ENCODE measurements at regions not wholly inside any gene's neighbourhood (a gene's known extent, or its start where the extent isn't known, plus 50 kb on each side); places are given as distances from the start of the nearest gene placed in this dataset.

DNA sequence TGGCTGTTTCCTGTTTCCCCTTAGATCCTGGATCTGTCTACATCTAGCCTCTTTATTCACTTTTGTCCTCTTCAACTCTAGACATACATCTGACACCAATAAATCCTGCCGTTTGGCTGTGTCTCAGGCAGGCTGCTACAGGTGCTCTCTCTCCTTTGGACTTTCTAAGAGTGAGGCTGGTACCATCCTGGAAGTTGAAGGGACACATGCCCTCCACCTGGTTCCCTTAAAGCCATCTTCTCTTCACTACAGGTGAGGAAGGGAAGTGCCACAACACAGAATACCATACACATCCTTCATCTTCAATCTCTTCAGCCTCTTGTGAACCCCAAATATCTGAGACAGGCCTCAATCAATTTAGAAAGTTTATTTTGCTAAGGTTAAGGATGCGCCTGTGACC, 137.9 kb downstream of the BACH1 start:
- TF ChIP-seq TCF7 (CRISPR knock-in tag; IDR thresholded peaks at IDR 0.05; ENCODE audit: low read depth) (no peak), ETV6 (CRISPR knock-in tag; IDR thresholded peaks at IDR 0.05) (no peak), FOXP1 (CRISPR knock-in tag; IDR thresholded peaks at IDR 0.05; ENCODE audit: borderline replicate concordance) (no peak), CREM (CRISPR knock-in tag; IDR thresholded peaks at IDR 0.05) (no peak)
- TF ChIP-seq, protein P1, sequence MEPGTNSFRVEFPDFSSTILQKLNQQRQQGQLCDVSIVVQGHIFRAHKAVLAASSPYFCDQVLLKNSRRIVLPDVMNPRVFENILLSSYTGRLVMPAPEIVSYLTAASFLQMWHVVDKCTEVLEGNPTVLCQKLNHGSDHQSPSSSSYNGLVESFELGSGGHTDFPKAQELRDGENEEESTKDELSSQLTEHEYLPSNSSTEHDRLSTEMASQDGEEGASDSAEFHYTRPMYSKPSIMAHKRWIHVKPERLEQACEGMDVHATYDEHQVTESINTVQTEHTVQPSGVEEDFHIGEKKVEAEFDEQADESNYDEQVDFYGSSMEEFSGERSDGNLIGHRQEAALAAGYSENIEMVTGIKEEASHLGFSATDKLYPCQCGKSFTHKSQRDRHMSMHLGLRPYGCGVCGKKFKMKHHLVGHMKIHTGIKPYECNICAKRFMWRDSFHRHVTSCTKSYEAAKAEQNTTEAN (CRISPR knock-in tag; IDR thresholded peaks at IDR 0.05): no peak
- TF ChIP-seq, protein P2, sequence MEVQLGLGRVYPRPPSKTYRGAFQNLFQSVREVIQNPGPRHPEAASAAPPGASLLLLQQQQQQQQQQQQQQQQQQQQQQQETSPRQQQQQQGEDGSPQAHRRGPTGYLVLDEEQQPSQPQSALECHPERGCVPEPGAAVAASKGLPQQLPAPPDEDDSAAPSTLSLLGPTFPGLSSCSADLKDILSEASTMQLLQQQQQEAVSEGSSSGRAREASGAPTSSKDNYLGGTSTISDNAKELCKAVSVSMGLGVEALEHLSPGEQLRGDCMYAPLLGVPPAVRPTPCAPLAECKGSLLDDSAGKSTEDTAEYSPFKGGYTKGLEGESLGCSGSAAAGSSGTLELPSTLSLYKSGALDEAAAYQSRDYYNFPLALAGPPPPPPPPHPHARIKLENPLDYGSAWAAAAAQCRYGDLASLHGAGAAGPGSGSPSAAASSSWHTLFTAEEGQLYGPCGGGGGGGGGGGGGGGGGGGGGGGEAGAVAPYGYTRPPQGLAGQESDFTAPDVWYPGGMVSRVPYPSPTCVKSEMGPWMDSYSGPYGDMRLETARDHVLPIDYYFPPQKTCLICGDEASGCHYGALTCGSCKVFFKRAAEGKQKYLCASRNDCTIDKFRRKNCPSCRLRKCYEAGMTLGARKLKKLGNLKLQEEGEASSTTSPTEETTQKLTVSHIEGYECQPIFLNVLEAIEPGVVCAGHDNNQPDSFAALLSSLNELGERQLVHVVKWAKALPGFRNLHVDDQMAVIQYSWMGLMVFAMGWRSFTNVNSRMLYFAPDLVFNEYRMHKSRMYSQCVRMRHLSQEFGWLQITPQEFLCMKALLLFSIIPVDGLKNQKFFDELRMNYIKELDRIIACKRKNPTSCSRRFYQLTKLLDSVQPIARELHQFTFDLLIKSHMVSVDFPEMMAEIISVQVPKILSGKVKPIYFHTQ (CRISPR knock-in tag; IDR thresholded peaks at IDR 0.05): no peak
- TF ChIP-seq, protein P3, sequence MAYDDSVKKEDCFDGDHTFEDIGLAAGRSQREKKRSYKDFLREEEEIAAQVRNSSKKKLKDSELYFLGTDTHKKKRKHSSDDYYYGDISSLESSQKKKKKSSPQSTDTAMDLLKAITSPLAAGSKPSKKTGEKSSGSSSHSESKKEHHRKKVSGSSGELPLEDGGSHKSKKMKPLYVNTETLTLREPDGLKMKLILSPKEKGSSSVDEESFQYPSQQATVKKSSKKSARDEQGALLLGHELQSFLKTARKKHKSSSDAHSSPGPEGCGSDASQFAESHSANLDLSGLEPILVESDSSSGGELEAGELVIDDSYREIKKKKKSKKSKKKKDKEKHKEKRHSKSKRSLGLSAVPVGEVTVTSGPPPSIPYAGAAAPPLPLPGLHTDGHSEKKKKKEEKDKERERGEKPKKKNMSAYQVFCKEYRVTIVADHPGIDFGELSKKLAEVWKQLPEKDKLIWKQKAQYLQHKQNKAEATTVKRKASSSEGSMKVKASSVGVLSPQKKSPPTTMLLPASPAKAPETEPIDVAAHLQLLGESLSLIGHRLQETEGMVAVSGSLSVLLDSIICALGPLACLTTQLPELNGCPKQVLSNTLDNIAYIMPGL (CRISPR knock-in tag; IDR thresholded peaks at IDR 0.05): no peak
- DNase-seq (ENCODE audit: low spot score) (no peak), ATAC-seq (no peak)
- H3K4me3 Mint-ChIP-seq: no peak overlapping the region
- CTCF ChIA-PET: interaction anchor here (1.9 kb wide), 1 partner anchor 60 kb away, joined by 5 read pairs; no protein-coding TSS in a partner anchor
- H3K36me3 Mint-ChIP-seq: no peaks in the 10 kb centered on the region
- no peaks in the 10 kb centered on the region for H3K9me3 Mint-ChIP-seq
- peaks cover 12% of the 10 kb centered on the region for H3K4me1 Mint-ChIP-seq
- no peak overlapping the region for H3K27ac Mint-ChIP-seq
- POLR2A ChIA-PET: no interaction called here
- H3K27me3 Mint-ChIP-seq (ENCODE audit: low read depth): no peaks in the 10 kb centered on the region

DNA sequence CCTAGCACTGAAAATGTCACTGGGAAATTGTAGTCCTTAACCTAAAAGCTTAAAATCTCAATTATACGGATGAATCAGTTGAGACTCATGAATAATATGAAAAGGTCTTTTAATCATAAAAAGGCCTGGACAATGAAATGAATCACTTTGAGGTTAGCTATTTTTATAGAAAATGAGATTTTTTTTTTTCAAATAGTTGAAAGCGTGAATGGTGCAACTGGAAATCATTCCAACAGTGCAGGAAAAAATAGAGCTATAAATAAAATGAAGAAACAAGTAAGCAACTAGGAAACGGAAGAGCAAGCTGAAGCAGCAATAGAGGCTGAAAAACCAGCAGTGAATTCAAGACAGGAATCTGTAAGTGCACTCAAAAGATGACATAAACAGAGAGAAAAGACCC, 142.9 kb downstream of the BACH1 start:
- Mint-ChIP-seq H3K36me3 (no peaks in the 10 kb centered on the region), H3K9me3 (no peaks in the 10 kb centered on the region), H3K27ac (no peak overlapping the region), H3K27me3 (ENCODE audit: low read depth) (no peaks in the 10 kb centered on the region), H3K4me1 (0 out of 2 replicates have a peak, but pooled peaks cover under 1% of the 10 kb centered on the region), H3K4me3 (no peak overlapping the region)
- TF ChIP-seq FOXP1 (CRISPR knock-in tag; IDR thresholded peaks at IDR 0.05; ENCODE audit: borderline replicate concordance) (no peak), CREM (CRISPR knock-in tag; IDR thresholded peaks at IDR 0.05) (no peak)
- TF ChIP-seq, protein P4, sequence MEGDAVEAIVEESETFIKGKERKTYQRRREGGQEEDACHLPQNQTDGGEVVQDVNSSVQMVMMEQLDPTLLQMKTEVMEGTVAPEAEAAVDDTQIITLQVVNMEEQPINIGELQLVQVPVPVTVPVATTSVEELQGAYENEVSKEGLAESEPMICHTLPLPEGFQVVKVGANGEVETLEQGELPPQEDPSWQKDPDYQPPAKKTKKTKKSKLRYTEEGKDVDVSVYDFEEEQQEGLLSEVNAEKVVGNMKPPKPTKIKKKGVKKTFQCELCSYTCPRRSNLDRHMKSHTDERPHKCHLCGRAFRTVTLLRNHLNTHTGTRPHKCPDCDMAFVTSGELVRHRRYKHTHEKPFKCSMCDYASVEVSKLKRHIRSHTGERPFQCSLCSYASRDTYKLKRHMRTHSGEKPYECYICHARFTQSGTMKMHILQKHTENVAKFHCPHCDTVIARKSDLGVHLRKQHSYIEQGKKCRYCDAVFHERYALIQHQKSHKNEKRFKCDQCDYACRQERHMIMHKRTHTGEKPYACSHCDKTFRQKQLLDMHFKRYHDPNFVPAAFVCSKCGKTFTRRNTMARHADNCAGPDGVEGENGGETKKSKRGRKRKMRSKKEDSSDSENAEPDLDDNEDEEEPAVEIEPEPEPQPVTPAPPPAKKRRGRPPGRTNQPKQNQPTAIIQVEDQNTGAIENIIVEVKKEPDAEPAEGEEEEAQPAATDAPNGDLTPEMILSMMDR (IDR thresholded peaks at IDR 0.05): no peak
- ChIA-PET POLR2A (no interaction called here), CTCF (no interaction called here)
- no peak for DNase-seq (ENCODE audit: low spot score)
- ATAC-seq: no peak

DNA sequence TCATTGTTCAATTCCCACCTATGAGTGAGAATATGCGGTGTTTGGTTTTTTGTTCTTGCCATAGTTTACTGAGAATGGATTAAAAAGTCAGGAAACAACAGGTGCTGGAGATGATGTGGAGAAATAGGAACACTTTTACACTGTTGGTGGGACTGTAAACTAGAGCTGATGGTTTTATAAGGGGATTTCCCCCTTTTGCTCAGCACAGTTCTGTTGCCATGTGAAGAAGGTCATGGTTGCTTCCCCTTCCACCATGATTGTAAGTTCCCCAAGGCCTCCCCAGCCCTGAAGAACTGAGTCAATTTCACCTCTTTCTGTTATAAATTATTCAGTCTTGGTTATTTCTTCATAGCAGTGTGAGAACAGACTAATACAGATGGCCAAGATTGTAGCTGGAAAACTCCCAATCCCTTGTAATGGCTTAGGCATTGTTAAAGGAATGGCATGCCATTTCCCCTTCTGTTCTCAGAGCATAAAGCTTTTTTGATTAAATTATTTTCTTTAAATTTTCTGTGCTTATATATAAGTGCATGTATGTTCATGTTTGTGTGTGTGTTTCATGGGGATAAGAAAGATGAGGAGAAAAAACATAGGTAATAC, 144.8 kb downstream of the BACH1 start:
- H3K27ac Mint-ChIP-seq: no peak overlapping the region
- peaks cover 7% of the 10 kb centered on the region for H3K9me3 Mint-ChIP-seq
- POLR2A ChIA-PET: no interaction called here
- no peaks in the 10 kb centered on the region for H3K4me1 Mint-ChIP-seq
- TF ChIP-seq, protein P5, sequence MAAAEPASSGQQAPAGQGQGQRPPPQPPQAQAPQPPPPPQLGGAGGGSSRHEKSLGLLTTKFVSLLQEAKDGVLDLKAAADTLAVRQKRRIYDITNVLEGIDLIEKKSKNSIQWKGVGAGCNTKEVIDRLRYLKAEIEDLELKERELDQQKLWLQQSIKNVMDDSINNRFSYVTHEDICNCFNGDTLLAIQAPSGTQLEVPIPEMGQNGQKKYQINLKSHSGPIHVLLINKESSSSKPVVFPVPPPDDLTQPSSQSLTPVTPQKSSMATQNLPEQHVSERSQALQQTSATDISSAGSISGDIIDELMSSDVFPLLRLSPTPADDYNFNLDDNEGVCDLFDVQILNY (CRISPR knock-in tag; IDR thresholded peaks at IDR 0.05): no peak
- H3K27me3 Mint-ChIP-seq (ENCODE audit: low read depth): no peaks in the 10 kb centered on the region
- ATAC-seq (no peak), DNase-seq (ENCODE audit: low spot score) (no peak)
- 0 out of 2 replicates have a peak, but pooled peaks cover 2% of the 10 kb centered on the region for H3K36me3 Mint-ChIP-seq
- H3K4me3 Mint-ChIP-seq: no peak overlapping the region
- CTCF ChIA-PET: no interaction called here

DNA sequence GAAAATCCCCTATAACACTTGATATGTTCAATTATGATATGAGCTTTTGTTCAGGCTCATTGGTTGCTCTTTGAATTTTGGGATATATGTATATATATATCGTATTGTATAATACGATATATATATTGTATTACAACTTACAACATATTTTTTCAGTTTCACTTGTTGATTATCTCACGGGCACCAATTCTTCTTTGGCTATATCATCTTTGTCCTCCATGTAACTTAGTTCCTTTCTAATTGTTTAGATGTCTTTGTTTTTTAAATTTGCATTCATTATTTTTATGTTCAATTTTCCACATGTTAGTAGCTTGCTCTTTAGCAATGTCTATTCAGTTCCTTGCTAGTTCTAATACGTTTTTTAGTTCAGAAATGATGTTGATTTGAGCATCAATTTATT, 150.0 kb downstream of the BACH1 start:
- Mint-ChIP-seq H3K27me3 (ENCODE audit: low read depth) (no peaks in the 10 kb centered on the region), H3K4me3 (no peak overlapping the region), H3K36me3 (peaks cover 10% of the 10 kb centered on the region), H3K4me1 (no peaks in the 10 kb centered on the region), H3K27ac (no peak overlapping the region), H3K9me3 (peaks cover 29% of the 10 kb centered on the region)
- no peak for DNase-seq (ENCODE audit: low spot score)
- POLR2A ChIA-PET: no interaction called here
- TF ChIP-seq ZNF263 (CRISPR knock-in tag; IDR thresholded peaks at IDR 0.05; ENCODE audit: low read depth): no peak
- CTCF ChIA-PET: no interaction called here
- ATAC-seq: no peak

Data from WTC11 (cell line).